Cardiac septum (tissue), 1 donor: ENCODE measurements at regions not wholly inside any gene's neighbourhood (a gene's known extent, or its start where the extent isn't known, plus 50 kb on each side); places are given as distances from the start of the nearest gene placed in this dataset.

Experiments used
- DNase-seq: peaks from one replicate; pipeline ENCODE4 v3.0.0-alpha.2; 2020; ENCODE audit warnings: low spot score
- intact Hi-C: fragments of 100-400 bp; cut with DNase I; formaldehyde crosslinking; loops from one replicate; pipeline ENCODE4 v1.14.0; 2022
- donor health status: DM: no; HTN: no; CAD: no.

DNA sequence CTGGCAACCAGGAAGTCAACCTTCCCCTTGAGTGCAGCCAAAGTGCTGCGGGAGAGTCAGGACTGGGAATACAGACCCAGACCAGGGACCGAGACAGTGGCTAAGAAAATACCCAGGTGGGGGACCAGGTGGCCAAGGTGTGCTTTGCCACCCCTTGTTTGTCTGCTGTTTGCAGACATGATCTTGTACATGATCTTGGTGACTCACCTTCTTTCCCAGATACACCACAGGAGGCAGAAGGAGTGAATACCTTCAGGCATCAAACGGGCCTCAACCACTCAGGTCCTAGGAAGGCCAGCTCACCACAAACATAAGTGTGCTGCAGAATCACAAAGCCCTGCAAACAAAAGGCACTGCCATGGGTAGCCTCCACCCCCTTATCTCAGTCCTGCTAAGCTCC, 62.0 kb downstream of the CNGA2 start:
- intact Hi-C loops = no loop called here
- no peak for DNase-seq

- intact Hi-C loops = no loop called here
These were observed 67.4 kb downstream of the CNGA2 start for GRCh38 chrX:151801980-151802379.

GRCh38 chrX:151806967-151807540, 72.5 kb downstream of the CNGA2 start:
- intact Hi-C loops = no loop called here
- DNase-seq = no peak

More at GRCh38 chrX:151801980-151802379, 67.4 kb downstream of the CNGA2 start:
- no peak for DNase-seq

- intact Hi-C loops = no loop called here
- DNase-seq = no peak
These were observed 78.1 kb downstream of the CNGA2 start for GRCh38 chrX:151812661-151813060.

DNA sequence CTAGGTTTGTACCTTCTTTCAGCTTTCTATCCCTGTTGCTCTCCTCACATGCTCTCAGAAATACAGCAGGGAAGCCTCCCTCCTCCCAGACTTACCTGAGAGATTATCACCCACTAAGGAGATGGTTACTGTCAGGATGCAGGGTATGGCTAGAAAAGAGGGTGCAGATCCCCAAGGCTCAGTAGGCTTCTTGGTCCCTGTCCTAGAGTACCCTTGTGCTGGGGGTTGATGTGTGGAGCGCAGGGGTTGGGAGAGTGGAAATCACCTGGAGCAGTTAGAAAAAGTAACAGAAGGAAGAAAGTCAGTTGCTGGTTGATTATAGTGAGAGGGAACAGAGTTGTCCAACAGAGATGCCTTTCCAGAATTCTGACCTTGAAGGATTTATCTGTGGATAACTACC, 80.2 kb downstream of the CNGA2 start:
- no peak for DNase-seq
- intact Hi-C loops = no loop called here

- DNase-seq = no peak
- intact Hi-C loops = no loop called here
These were observed 80.9 kb downstream of the CNGA2 start for GRCh38 chrX:151815398-151815797.

DNA sequence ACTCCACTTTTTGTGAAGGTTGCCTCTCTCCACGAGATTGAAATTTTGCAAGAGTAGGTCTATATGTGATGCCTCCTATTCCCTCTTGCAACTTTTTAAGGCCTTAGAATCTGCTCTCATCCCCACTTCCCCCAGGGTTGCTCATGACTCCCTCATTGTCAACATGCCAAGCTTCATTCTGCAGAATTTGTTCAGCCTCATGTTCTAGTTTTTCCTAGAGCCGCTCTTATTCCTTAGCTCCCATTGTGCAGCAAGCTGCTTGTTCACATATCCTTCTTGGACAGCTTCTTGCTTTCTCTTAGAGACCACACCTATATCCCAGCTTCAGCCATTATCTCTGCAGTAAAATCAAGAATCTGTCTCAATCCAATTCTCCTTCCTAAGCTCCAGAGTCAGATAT, 82.4 kb downstream of the CNGA2 start:
- intact Hi-C loops = no loop called here
- no peak for DNase-seq

GRCh38 chrX:151818828-151819227, 84.3 kb downstream of the CNGA2 start:
- intact Hi-C loops = no loop called here
- no peak for DNase-seq

- no peak for DNase-seq
These were observed 86.7 kb downstream of the CNGA2 start for GRCh38 chrX:151821226-151821625.

GRCh38 chrX:151825007-151825406, 87.7 kb upstream of the MAGEA4 start:
- DNase-seq = no peak
- intact Hi-C loops = loop anchor here (5.0 kb wide), 1 partner anchor 807 kb away; no protein-coding TSS in a partner anchor

More at GRCh38 chrX:151821226-151821625, 86.7 kb downstream of the CNGA2 start:
- intact Hi-C loops = no loop called here

- intact Hi-C loops = loop anchor here (5.0 kb wide), 1 partner anchor 806 kb away; no protein-coding TSS in a partner anchor
- no peak for DNase-seq
These were observed 86.7 kb upstream of the MAGEA4 start for GRCh38 chrX:151825925-151826485.

DNA sequence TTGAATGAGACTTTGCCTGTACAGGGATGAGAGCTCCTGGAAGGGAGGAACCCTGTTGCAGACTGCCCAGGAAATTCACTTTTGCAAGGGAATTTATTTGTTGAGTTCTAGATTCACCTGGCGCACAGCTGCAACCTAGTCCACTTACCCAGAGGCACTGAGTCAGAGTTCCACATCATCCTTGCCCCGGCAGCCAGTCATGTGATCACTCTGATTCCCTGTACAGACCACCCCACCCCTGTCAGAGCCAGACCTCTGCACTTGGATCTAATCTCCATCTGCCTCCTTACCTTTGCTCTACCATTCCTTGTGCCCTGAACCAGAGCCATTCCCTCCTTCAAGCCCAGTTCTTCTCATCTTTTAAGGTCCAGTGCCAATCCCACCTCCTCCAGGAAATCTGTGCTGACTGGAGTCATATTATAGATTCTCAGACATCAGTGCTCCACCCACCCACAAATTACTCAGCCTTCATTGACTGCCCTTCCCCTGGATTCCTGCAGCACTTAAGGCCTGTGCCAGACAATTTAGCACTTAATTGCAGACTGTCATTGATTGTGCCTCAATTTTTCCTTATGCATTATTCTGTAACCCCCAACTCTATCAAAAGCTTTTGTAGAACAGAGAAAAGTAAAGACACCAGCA, 84.1 kb upstream of the MAGEA4 start:
- intact Hi-C loops = loop anchor here (5.0 kb wide), 1 partner anchor 804 kb away; no protein-coding TSS in a partner anchor
- DNase-seq = no peak

DNA sequence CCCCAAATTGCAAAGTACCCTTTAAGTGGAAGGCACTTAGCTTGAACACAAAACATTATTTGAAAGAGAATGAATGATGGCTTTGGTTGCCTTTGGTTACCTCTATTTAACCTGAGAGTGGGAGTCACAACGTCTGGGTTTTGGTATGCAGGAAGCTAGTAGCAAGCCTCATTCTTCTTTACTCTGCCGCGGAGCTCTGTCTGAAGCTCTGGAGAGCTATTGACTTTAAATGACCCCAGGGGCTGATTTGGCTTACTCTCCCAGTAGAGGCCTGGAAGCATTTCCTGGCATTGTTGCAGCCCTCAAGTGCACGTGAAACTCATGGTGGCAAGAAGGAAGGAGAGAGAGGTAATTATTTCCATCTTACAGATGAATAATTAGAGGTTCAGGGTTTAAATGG, 81.8 kb upstream of the MAGEA4 start:
- no peak for DNase-seq

DNA sequence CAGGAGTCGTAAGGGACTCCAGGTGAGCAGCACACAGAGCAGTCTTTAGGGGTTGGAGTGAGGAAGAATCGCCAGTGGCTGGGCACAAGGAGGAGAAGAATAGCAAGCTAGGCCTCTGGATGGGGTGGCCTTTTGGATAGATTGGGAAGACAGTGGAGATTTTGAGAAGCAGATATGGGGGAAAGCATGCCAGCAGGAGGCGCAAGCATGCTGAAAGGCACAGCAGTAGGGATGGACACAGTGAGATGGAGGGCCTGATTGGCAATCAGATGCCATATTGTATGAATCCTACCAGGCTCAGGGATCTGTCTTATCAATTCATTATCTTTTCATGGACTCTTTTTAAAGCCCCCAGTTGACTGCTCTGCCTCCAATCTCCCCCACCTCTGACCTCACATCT, 60.4 kb upstream of the MAGEA4 start:
- intact Hi-C loops = no loop called here
- no peak for DNase-seq

More for the DNA sequence above, 81.8 kb upstream of the MAGEA4 start:
- intact Hi-C loops = no loop called here

GRCh38 chrX:151854726-151855495, 57.8 kb upstream of the MAGEA4 start:
- intact Hi-C loops = no loop called here
- DNase-seq = no peak

GRCh38 chrX:151859481-151859880, 53.2 kb upstream of the MAGEA4 start:
- DNase-seq = no peak
- intact Hi-C loops = no loop called here

DNA sequence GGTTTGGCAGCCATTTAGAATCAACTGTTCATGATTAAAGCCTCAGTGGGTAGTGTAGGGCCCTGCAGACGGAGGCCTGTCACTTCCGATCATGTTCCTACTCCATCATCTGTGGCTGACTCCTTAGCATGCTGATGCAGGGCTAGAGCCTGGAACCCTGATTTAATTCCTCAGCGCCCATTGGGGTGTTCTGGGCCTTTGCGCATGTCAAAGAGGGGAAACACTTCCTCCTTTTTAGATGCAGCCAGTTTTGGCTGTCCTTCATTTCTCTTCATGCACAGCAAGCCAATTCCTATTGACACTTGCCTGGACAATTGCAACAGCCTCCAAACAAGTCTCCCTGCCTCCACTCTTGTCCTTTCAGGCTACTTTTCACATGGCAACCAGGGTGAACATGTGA, 51.9 kb upstream of the MAGEA4 start:
- intact Hi-C loops = no loop called here
- no peak for DNase-seq
